Vagina (tissue), 2 donors: ENCODE measurements at regions not wholly inside any gene's neighbourhood (a gene's known extent, or its start where the extent isn't known, plus 50 kb on each side); places are given as distances from the start of the nearest gene placed in this dataset.

Experiments
- DNase-seq, 2 donors: peaks; one replicate each; pipeline ENCODE4 v3.0.0-alpha.2; 2017; ENCODE audit errors: extremely low spot score in 2 of 2
- H3K27ac ChIP-seq: fragments of 200-600 bp; sonication (generic); one replicate; pipeline ENCODE4 v1.5.1; 2019
- H3K27me3 ChIP-seq: fragments of 200-600 bp; sonication (generic); one replicate; pipeline ENCODE4 v1.5.1; 2019
- H3K36me3 ChIP-seq, 2 donors: fragments of 200-600 bp; sonication (generic); one replicate each; pipeline ENCODE4 v1.5.1; 2017 to 2019
- H3K4me1 ChIP-seq: fragments of 200-600 bp; sonication (generic); one replicate; pipeline ENCODE4 v1.5.1; 2019
- H3K4me3 ChIP-seq, 2 donors: fragments of 200-600 bp; sonication (generic); 1 replicate in 1 of 2; 2 replicates in 1 of 2; pipeline ENCODE4 v1.5.1; 2016 to 2019
- H3K9me3 ChIP-seq: fragments of 200-600 bp; sonication (generic); one replicate; pipeline ENCODE4 v1.5.1; 2019
- CTCF ChIP-seq, 3 experiments: fragments of 450-650 bp in 2 of 3; fragments of 200-600 bp in 1 of 3; sonication (generic) in 1 of 3; IDR thresholded peaks; one replicate each; pipeline ENCODE4 v1.5.1; 2017 to 2019; ENCODE audit warnings: antibody characterized with exemption in 3 of 3, mild to moderate bottlenecking in 2 of 3, moderate library complexity in 2 of 3
- POLR2A ChIP-seq, 2 donors: fragments of 450-650 bp; IDR thresholded peaks; one replicate each; pipeline ENCODE4 v1.6.1; 2017; ENCODE audit warnings: antibody characterized with exemption in 2 of 2, mild to moderate bottlenecking in 2 of 2, moderate library complexity in 2 of 2
- POLR2AphosphoS5 ChIP-seq, 2 donors: sonication (generic); formaldehyde crosslinking; IDR thresholded peaks; one replicate each; pipeline ENCODE4 v1.9.0; 2017; ENCODE audit warnings: antibody characterized with exemption in 2 of 2, mild to moderate bottlenecking in 2 of 2, low read depth in 1 of 2; ENCODE audit not compliant: insufficient read depth in 1 of 2
- intact Hi-C: fragments of 100-400 bp; cut with DNase I; formaldehyde crosslinking; loops from one replicate; pipeline ENCODE4 v1.15.1; 2023

GRCh38 chr2:107584577-107584976 lies 242.1 kb upstream of the RGPD4 start:
- H3K9me3 ChIP-seq = no peaks in the 10 kb centered on the region
- H3K27ac ChIP-seq = no peak overlapping the region
- intact Hi-C loops = no loop called here
- no peak for DNase-seq
- H3K36me3 ChIP-seq = no peaks in the 10 kb centered on the region
- H3K27me3 ChIP-seq = no peaks in the 10 kb centered on the region
- no peak overlapping the region for H3K4me3 ChIP-seq
- no peaks in the 10 kb centered on the region for H3K4me1 ChIP-seq
- TF ChIP-seq POLR2A (IDR thresholded peaks at IDR 0.05) (no peak), POLR2AphosphoS5 (IDR thresholded peaks at IDR 0.05; ENCODE audit: insufficient read depth in 1 of 2, low read depth in 1 of 2) (no peak), CTCF (IDR thresholded peaks at IDR 0.05) (no peak)

GRCh38 chr2:107585851-107586250 lies 240.8 kb upstream of the RGPD4 start:
- TF ChIP-seq POLR2A (IDR thresholded peaks at IDR 0.05) (no peak), CTCF (IDR thresholded peaks at IDR 0.05) (no peak), POLR2AphosphoS5 (IDR thresholded peaks at IDR 0.05; ENCODE audit: insufficient read depth in 1 of 2, low read depth in 1 of 2) (no peak)
- no peak overlapping the region for H3K4me3 ChIP-seq
- DNase-seq = no peak
- intact Hi-C loops = no loop called here
- H3K27me3 ChIP-seq = no peaks in the 10 kb centered on the region
- H3K4me1 ChIP-seq = no peaks in the 10 kb centered on the region
- no peaks in the 10 kb centered on the region for H3K9me3 ChIP-seq
- H3K36me3 ChIP-seq = no peaks in the 10 kb centered on the region
- no peak overlapping the region for H3K27ac ChIP-seq

GRCh38 chr2:107588181-107588580 lies 238.5 kb upstream of the RGPD4 start:
- DNase-seq = no peak
- Histone ChIP-seq H3K36me3 (no peaks in the 10 kb centered on the region), H3K4me1 (no peaks in the 10 kb centered on the region), H3K27ac (no peak overlapping the region), H3K4me3 (no peak overlapping the region), H3K27me3 (no peaks in the 10 kb centered on the region), H3K9me3 (no peaks in the 10 kb centered on the region)
- intact Hi-C loops = no loop called here
- TF ChIP-seq POLR2AphosphoS5 (IDR thresholded peaks at IDR 0.05; ENCODE audit: insufficient read depth in 1 of 2, low read depth in 1 of 2) (no peak), CTCF (IDR thresholded peaks at IDR 0.05) (no peak), POLR2A (IDR thresholded peaks at IDR 0.05) (no peak)

GRCh38 chr2:107589079-107589491 lies 237.6 kb upstream of the RGPD4 start:
- no peak overlapping the region for H3K4me3 ChIP-seq
- no peak for DNase-seq
- H3K9me3 ChIP-seq = no peaks in the 10 kb centered on the region
- H3K27ac ChIP-seq = no peak overlapping the region
- H3K36me3 ChIP-seq = no peaks in the 10 kb centered on the region
- intact Hi-C loops = no loop called here
- H3K27me3 ChIP-seq = no peaks in the 10 kb centered on the region
- no peaks in the 10 kb centered on the region for H3K4me1 ChIP-seq
- TF ChIP-seq POLR2AphosphoS5 (IDR thresholded peaks at IDR 0.05; ENCODE audit: insufficient read depth in 1 of 2, low read depth in 1 of 2) = no peak
- no peak for TF ChIP-seq CTCF (IDR thresholded peaks at IDR 0.05)
- TF ChIP-seq POLR2A (IDR thresholded peaks at IDR 0.05) = no peak

GRCh38 chr2:107591561-107592279 lies 235.0 kb upstream of the RGPD4 start:
- Histone ChIP-seq H3K36me3 (no peaks in the 10 kb centered on the region), H3K27ac (no peak overlapping the region), H3K27me3 (no peaks in the 10 kb centered on the region), H3K9me3 (no peaks in the 10 kb centered on the region), H3K4me1 (no peaks in the 10 kb centered on the region), H3K4me3 (no peak overlapping the region)
- intact Hi-C loops = no loop called here
- TF ChIP-seq POLR2AphosphoS5 (IDR thresholded peaks at IDR 0.05; ENCODE audit: insufficient read depth in 1 of 2, low read depth in 1 of 2) (no peak), POLR2A (IDR thresholded peaks at IDR 0.05) (no peak), CTCF (IDR thresholded peaks at IDR 0.05) (no peak)
- DNase-seq = no peak
